GM04504 (cell line): ENCODE measurements at regions not wholly inside any gene's neighbourhood (a gene's known extent, or its start where the extent isn't known, plus 50 kb on each side); places are given as distances from the start of the nearest gene placed in this dataset.

Experiments
- DNase-seq: peaks from one replicate; pipeline ENCODE4 v3.0.0-alpha.2; 2012; ENCODE audit warnings: low read depth

- no peak for DNase-seq
Measured at GRCh38 chr1:90134175-90134955, 139.5 kb downstream of the ZNF326 start.

GRCh38 chr1:90133133-90133532, 138.2 kb downstream of the ZNF326 start:
- DNase-seq, result no peak

GRCh38 chr1:90132306-90132705, 137.4 kb downstream of the ZNF326 start:
- DNase-seq, result no peak

GRCh38 chr1:90127288-90127953, 132.5 kb downstream of the ZNF326 start:
- DNase-seq, result no peak

- DNase-seq, result no peak
Measured at GRCh38 chr1:90126834-90127233, 131.9 kb downstream of the ZNF326 start.

GRCh38 chr1:90122654-90123340, 127.9 kb downstream of the ZNF326 start:
- no peak for DNase-seq

- peak; percentile 10 for DNase-seq
Measured at GRCh38 chr1:90114521-90115141, 119.7 kb downstream of the ZNF326 start.

- DNase-seq, result no peak
Measured at GRCh38 chr1:90107990-90108389, 113.1 kb downstream of the ZNF326 start.

- no peak for DNase-seq
Measured at GRCh38 chr1:90106311-90106710, 111.4 kb downstream of the ZNF326 start.

- no peak for DNase-seq
Measured at GRCh38 chr1:90104941-90105538, 110.1 kb downstream of the ZNF326 start.

GRCh38 chr1:90100566-90100965, 105.7 kb downstream of the ZNF326 start:
- DNase-seq, result no peak

GRCh38 chr1:90092441-90092840, 97.5 kb downstream of the ZNF326 start:
- no peak for DNase-seq
